PC-9 (cell line): ENCODE measurements at regions not wholly inside any gene's neighbourhood (a gene's known extent, or its start where the extent isn't known, plus 50 kb on each side); places are given as distances from the start of the nearest gene placed in this dataset.

ENCODE experiments used
- CTCF ChIP-seq: fragments of 200-600 bp; sonication (generic); conservative IDR thresholded peaks from 2 replicates; pipeline ENCODE4 v1.6.1; 2017; ENCODE audit warnings: mixed run types, antibody characterized with exemption, mild to moderate bottlenecking, moderate library complexity
- EZH2 ChIP-seq: fragments of 200-600 bp; sonication (generic); IDR thresholded peaks from 2 replicates; pipeline ENCODE4 v1.8.0; 2017; ENCODE audit warnings: antibody characterized with exemption, low read depth

DNA sequence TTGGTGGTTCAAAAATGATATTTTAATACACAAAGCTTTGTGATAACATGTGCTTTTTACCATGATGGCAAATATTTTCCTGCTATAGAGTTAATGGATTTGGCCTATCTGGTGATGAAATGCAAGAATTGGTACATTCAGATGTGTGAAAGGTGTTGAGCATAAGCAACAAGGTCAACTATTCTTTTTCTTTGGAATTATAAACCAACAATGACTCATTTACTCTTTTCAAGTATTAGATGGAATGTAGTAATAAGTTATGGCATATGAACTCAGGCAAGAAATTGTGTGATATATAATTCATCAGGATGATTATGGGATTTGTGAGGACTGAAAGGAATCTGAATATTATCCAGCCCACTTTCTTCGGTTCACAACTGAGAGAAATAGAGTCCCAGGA lies 471.4 kb downstream of the ETNK1 start:
- no peak for TF ChIP-seq CTCF
- no peak for TF ChIP-seq EZH2
